Left forelimb (tissue), 1 donor: ENCODE measurements at regions not wholly inside any gene's neighbourhood (a gene's known extent, or its start where the extent isn't known, plus 50 kb on each side); places are given as distances from the start of the nearest gene placed in this dataset.

ENCODE experiments used
- DNase-seq: peaks from one replicate; pipeline ENCODE4 v3.0.0-alpha.2; 2018; ENCODE audit warnings: low spot score

GRCh38 chr16:63617990-63618763, 1503.7 kb downstream of the CDH11 start:
- no peak for DNase-seq

DNA sequence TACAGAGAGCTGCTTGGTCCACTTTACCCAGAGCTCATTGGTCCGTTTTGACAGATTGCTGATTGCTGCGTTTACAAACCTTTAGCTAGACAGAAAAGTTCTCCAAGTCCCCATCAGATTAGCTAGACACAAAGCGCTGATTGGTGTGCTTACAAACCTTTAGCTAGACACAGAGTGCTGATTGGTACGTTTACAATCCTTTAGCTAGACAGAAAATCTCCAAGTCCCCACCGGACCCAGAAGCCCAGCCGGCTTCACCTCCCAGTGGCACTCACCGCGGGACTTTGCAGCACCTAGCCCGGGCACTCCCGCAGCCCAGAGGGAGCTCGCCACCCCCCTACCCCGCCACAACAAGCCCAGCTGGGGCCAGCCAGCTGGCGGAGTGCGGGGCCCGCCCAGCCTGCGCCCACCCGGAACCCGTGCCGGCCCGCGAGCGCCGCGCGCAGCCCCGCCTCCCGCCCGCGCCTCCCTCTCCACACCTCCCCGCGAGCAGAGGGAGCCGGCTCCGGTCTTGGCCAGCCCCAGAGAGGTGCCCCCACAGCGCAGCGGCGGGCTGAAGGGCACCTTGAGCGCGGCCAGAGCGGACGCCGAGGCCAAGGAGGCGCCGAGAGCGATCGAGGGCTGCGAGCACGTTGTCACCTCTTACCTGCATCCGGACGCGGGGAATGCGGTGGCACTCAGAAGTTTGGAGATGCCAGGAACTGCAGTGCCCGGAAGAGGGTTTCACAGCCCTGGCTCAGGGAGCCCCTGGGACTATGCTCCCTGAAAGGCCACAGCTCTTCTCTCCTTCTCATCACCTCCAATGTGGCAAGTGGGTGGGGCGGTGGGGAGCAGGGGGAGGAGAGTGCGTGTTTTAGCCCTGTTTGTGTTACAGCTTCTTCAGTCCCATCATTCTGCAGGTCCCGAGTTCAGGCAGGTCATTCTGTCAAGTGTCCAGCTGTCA, 1504.5 kb downstream of the CDH11 start:
- peak; percentile 65 for DNase-seq

DNA sequence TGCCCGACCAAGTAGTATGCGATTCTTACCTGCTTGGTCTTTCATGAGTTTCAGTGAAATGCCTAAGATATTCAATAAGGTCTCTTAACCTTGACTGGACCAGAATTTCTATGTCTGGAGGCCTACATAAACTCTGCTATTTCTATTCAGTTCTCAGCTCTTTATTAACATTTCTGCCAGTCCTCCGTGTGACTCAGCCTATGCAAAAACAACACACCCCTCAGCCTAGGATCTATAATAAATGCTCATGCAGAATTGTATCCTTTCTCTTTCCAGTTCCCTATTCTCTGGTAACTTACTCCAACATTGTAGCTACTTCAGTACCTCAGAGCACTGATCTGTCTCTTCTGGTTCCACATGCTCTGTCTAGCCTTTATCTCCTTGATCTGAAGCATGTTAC, 1507.4 kb downstream of the CDH11 start:
- no peak for DNase-seq

DNA sequence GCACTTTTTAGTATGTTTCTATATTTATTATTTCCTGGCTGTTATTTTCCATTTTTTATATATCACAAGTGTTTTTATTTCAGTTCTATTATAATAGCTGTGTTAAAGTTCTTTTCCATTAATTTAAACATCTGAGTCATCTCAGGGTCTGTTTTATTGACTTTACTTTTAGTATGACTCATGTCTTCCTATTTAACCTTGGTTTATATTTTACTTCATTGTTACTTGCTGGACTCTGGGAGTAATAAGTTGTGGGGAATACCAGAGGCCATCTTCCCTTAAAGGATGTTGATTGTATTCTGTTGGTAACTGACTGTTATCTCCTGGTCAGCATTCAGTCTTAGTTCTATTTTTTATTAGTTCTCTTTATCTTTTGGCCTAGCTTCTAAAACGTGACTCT, 1508.2 kb downstream of the CDH11 start:
- no peak for DNase-seq

DNA sequence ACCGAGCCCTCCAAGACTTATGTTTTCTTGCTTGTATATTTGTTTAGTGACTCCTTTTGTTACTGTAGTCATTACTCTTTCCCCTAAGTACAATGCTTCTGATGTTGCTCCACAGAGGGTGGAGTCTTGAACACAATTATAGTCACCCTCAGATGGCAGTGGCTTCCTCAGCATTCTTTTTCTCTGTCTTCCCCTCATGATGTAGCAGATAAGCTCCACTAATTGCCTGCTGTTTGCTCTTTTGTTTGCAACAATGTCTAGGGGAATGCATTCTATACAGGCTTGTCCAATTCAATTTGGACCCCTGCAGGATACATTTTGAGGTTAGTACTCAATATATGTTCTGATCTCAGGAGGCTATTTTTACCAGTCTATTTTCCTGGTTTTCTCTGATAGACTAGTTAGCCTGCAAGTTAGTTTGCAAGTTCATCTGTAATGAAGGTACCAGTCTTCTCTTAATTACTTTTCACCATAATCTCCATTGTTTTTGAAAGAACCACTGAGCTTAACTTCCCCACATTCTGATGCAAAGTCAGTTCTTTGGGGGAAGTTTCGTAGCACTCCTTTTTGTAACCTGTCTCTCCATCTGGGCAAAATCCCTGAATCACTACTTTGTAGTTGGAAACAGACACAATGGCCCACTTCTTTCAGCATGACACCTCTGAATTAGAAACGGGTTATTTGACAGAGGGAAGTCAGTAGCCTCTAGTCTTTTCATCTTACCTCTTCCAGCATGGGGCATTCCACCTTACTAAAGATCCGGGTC, 1509.2 kb downstream of the CDH11 start:
- no peak for DNase-seq

DNA sequence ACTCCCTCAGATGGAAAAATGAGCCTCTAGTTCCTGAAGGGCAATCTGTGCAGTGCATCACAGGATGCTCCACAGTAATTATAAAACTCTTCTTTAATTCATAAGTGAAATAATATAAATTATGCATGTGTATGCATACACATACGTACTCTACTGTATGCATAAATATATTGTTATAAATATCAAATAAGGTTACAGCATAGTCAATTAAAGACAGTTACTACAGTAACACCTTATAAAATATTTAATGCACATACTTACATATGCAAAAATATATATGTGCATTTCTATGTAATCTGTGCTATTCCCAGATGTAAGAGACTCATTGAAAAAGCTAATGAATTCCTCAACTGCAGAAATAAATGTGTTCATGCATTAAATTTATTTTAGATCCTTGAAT, 1515.1 kb downstream of the CDH11 start:
- no peak for DNase-seq

DNA sequence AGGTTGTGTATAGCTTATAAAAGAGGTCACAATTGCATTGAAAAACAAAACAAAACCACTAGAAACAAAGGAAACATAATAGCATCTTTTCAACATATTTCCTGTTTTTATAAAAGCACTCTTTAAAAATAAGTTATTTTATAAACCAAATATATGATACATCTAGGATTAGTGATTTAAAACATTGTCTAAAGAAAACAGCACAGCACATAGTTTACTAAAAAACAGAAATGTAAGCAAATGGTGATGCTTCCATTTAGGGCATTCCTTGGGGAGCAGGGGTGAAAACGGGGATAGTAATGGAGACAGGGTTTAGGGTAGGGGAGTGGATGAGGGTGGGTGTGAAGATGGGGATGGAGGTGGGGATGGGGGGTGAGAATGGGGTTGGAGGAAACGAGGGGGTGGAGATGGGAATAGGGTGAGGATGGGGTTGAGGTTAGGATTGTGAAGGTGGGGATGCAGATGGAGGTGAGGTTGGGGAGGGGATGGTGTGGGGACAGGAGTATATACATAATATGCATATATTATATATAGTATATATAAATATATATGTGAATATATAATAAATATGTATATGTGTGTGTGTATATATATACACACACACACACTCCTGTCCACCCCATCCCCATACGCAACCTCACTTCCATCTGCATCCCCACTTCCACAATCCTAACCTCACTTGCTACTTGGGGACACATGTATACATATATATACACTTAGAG, 1519.5 kb downstream of the CDH11 start:
- DNase-seq, result no peak

GRCh38 chr16:63596716-63597115, 1525.1 kb downstream of the CDH11 start:
- no peak for DNase-seq

DNA sequence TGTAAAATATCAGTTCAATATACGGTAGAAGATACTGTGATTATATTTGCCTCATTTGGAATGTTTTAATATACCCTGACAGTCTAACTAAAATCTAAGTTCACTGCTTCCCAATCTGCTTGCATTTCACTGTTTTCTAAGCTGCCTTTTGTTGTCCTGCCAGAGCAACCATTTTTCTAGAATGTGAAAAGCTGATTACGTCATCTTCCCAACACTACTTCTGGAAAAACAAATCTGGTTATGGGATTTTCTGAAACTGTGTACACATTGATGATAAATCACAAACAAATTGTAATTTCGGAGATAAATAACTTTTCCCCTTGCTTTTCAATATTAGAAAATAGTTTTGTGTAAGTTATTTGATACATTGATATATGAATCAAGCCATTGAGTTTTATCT, 1529.0 kb downstream of the CDH11 start:
- no peak for DNase-seq

- no peak for DNase-seq
Measured at GRCh38 chr16:63581570-63581969, 1540.3 kb downstream of the CDH11 start.

DNA sequence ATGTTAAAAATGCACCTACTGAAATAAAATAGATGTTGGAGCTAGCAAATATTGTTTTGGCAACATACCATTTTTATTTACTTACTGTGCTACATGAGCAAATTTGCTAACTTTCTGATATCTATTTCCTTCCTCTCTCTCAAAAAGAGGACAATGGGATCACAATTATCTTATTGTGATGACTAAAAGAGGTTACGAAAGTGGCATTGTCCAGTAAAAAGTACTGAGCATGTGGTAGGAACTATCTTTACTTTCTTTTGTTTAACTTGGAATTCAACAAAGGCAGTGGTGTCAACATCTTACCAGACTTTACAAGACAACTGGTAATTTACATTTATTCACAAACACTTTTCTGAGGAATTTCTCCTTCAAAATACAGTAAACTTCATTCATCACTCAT, 1542.6 kb upstream of the CDH8 start:
- no peak for DNase-seq

DNA sequence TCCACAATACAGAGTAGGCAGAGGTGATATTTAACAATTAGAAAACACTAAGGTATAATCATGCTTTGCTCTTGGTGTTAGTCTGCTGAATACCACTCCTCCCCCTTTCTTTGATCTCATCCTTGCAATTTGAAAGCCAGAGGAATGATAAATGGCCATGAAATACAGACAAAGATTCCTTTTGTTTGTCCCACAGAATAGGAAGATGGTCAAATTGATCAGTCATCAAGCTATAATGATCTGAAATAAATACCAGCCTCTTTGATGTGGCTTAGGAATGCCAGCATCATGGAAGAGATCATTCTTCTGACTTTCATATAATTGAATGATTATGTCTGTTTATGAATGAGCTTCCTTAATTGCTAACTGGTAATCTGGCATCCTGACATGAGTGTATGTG, 1541.7 kb upstream of the CDH8 start:
- no peak for DNase-seq

DNA sequence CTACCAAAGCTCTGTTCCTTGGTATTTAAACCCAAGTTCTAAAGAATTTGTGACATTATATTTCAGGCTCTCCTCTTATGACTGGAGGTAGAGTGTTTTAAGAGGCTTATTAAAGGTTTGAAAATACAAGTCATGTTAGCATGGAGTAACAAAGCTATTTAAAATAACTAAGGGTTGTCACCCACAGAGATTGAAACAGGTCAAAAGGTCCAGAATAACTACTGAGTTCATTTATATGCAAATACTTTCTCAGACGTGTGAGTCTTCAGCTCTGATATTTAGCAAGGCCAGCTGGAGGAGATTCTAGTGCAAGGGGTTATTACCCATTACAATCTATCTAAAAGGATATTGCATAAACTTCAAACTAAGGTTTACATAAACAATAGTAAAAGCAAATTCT, 1538.8 kb upstream of the CDH8 start:
- no peak for DNase-seq

DNA sequence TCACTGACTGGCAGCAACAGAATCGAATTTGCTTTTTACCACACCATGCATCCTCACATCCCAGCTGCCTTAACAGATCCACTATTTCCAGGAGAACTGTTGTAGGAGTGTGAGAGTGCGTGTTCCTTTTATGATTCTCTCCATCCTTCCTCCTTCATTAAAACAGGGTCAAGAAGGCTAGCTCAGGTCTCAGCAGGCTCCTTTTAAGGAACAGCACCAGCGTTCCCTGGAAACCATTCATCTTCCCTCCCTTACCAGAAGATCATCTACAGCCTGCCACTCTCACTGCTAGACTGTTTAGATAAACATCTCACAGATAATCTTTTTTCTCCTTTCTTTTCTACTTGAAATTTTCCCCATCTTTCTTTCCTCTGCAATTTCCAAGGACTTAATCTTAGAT, 1531.9 kb upstream of the CDH8 start:
- no peak for DNase-seq

GRCh38 chr16:63563819-63564505, 1527.7 kb upstream of the CDH8 start:
- no peak for DNase-seq

- DNase-seq, result no peak
Measured at GRCh38 chr16:63553980-63554379, 1517.7 kb upstream of the CDH8 start.

GRCh38 chr16:63539276-63539675, 1503.0 kb upstream of the CDH8 start:
- no peak for DNase-seq

DNA sequence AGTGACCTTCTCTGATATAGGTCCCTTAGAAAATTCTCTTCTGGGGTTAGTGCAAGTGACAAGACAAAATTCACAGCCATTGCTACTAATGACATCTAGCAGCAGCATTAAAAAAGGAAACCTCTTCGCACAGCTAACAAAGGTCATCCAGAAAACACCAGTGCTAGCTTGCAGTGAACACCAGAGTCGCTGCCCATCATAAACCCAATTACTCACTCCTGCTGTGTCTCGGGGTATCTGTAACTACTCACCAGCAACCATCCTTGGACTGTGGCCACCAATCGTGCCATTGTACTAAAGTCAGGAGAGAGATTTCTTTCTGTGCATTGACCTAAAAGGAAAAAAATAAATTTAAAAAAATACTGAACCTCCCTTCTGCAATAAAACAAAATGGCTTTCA, 1494.7 kb upstream of the CDH8 start:
- no peak for DNase-seq

GRCh38 chr16:63530208-63530607, 1494.0 kb upstream of the CDH8 start:
- DNase-seq, result no peak

DNA sequence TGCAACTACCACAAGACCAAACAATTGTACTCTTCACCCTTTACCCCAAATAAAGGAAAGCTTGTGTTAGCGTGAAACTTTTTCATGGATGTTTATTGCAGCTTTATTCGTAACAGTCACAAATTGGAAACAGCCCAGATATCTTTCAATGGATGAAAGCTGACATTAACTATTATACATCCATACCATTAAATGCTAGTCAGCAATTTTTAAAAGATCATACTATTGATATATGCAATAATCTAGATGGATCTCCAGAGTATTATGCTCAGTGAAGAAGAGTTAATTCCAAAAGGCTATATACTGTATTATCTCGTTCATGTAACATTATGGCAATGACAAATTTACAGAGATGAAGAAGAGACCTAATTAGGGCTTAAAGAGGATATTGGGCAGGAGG, 1491.2 kb upstream of the CDH8 start:
- no peak for DNase-seq

GRCh38 chr16:63516394-63516793, 1480.2 kb upstream of the CDH8 start:
- DNase-seq, result no peak
